HCT116 (cell line): ENCODE measurements at regions not wholly inside any gene's neighbourhood (a gene's known extent, or its start where the extent isn't known, plus 50 kb on each side); places are given as distances from the start of the nearest gene placed in this dataset.

ENCODE experiments used
- CTCF ChIP-seq, 3 experiments: fragments of 200-600 bp in 1 of 3; sonication (generic) in 1 of 3; IDR thresholded peaks in 2 of 3; conservative IDR thresholded peaks in 1 of 3; 2 replicates each; pipeline ENCODE4 v1.5.1; 2012 to 2017; ENCODE audit warnings: low read depth in 2 of 3, low read length in 2 of 3, antibody characterized with exemption in 1 of 3, borderline replicate concordance in 1 of 3, control low read depth in 1 of 3, mild to moderate bottlenecking in 1 of 3, mixed read lengths in 1 of 3, mixed run types in 1 of 3, moderate library complexity in 1 of 3; ENCODE audit not compliant: insufficient read depth in 1 of 3
- EGR1 ChIP-seq: IDR thresholded peaks from 2 replicates; pipeline ENCODE4 v1.6.1; 2012; ENCODE audit warnings: low read depth
- EZH2 ChIP-seq: fragments of 200-600 bp; sonication (generic); IDR thresholded peaks from 2 replicates; pipeline ENCODE4 v1.6.1; 2017; ENCODE audit warnings: antibody characterized with exemption, mixed run types
- EZH2phosphoT487 ChIP-seq: fragments of 200-600 bp; IDR thresholded peaks from 2 replicates; pipeline ENCODE4 v1.6.1; 2018; ENCODE audit warnings: antibody characterized with exemption, borderline replicate concordance
- POLR2A ChIP-seq: IDR thresholded peaks from 2 replicates; pipeline ENCODE4 v1.7.0; 2011; ENCODE audit warnings: borderline replicate concordance; ENCODE audit not compliant: insufficient read depth, insufficient read length; ENCODE audit errors: extremely low read depth
- POLR2AphosphoS5 ChIP-seq: IDR thresholded peaks from 2 replicates; pipeline ENCODE4 v1.6.1; 2011; ENCODE audit warnings: mild to moderate bottlenecking, low read depth, low read length, moderate library complexity
- RAD21 ChIP-seq: IDR thresholded peaks from 2 replicates; pipeline ENCODE4 v1.6.1; 2012; ENCODE audit warnings: low read depth, mild to moderate bottlenecking
- TCF7L2 ChIP-seq: IDR thresholded peaks from 2 replicates; pipeline ENCODE4 v1.7.0; 2011; ENCODE audit warnings: borderline replicate concordance, inconsistent platforms; ENCODE audit not compliant: insufficient read depth, insufficient read length; ENCODE audit errors: extremely low read depth
- YY1 ChIP-seq: IDR thresholded peaks from 2 replicates; pipeline ENCODE4 v1.6.1; 2011; ENCODE audit warnings: low read length, low read depth, moderate library complexity, mild to moderate bottlenecking; ENCODE audit not compliant: insufficient replicate concordance; ENCODE audit errors: extremely low read depth

- TF ChIP-seq EGR1 = no peak
- no peak for TF ChIP-seq TCF7L2
- TF ChIP-seq YY1 = no peak
- no peak for TF ChIP-seq RAD21
- TF ChIP-seq POLR2A = no peak
- TF ChIP-seq EZH2 = no peak
- no peak for TF ChIP-seq CTCF (IDR thresholded peaks at IDR 0.05 in 2 of 3, conservative IDR thresholded peaks at IDR 0.05 in 1 of 3; ENCODE audit: borderline replicate concordance in 1 of 3, insufficient read depth in 1 of 3, low read depth in 2 of 3, low read length in 2 of 3)
- TF ChIP-seq POLR2AphosphoS5 = no peak
- TF ChIP-seq EZH2phosphoT487 = no peak
These were observed 85.2 kb upstream of the PFKP start for GRCh38 chr10:2982146-2982545.
